ENCODE measurements at regions not wholly inside any gene's neighbourhood (a gene's known extent, or its start where the extent isn't known, plus 50 kb on each side); places are given as distances from the start of the nearest gene placed in this dataset.

GRCh38 chr5:39639618-39640089 is 214.9 kb upstream of the DAB2 start:
- no peaks in the 10 kb centered on the region for H4K20me1 ChIP-seq (ENCODE audit: insufficient read depth, low read length)
- H3K9me3 ChIP-seq (replicated peaks; ENCODE audit: insufficient read depth, low read length) = no peaks in the 10 kb centered on the region
- no peak overlapping the region for H3K27ac ChIP-seq (ENCODE audit: low read length)
- no peak overlapping the region for H2AFZ ChIP-seq (ENCODE audit: low read length)
- no peaks in the 10 kb centered on the region for H3K4me1 ChIP-seq (ENCODE audit: low read length)
- no peaks in the 10 kb centered on the region for H3K79me2 ChIP-seq (ENCODE audit: low read length)
- no peaks in the 10 kb centered on the region for H3K27me3 ChIP-seq (replicated peaks; ENCODE audit: insufficient read depth, low read length)
- no peaks in the 10 kb centered on the region for H3K36me3 ChIP-seq (replicated peaks; ENCODE audit: insufficient read depth, low read length)
- no peak overlapping the region for H3K4me3 ChIP-seq (ENCODE audit: low read length)
- TF ChIP-seq EZH2phosphoT487 (IDR thresholded peaks at IDR 0.05; ENCODE audit: low read length) = no peak
- no peak for TF ChIP-seq EZH2 (optimal IDR thresholded peaks at IDR 0.05; ENCODE audit: low read depth, low read length)
- no peak for TF ChIP-seq CTCF (IDR thresholded peaks at IDR 0.05; ENCODE audit: low read length)
- H3K4me2 ChIP-seq (ENCODE audit: low read depth, low read length) = no peak overlapping the region
- H3K9ac ChIP-seq (ENCODE audit: low read length) = no peak overlapping the region
- no peaks in the 10 kb centered on the region for H3F3A ChIP-seq (ENCODE audit: insufficient read depth, low read length)
- H3K9me2 ChIP-seq (replicated peaks; ENCODE audit: insufficient read depth, low read length) = no peaks in the 10 kb centered on the region
- DNase-seq = no peak

GRCh38 chr5:39638813-39639212 is 214.0 kb upstream of the DAB2 start:
- Histone ChIP-seq H3K4me1 (ENCODE audit: low read length) (no peaks in the 10 kb centered on the region), H3K9ac (ENCODE audit: low read length) (no peak overlapping the region), H2AFZ (ENCODE audit: low read length) (no peak overlapping the region), H3K27ac (ENCODE audit: low read length) (no peak overlapping the region), H3K27me3 (replicated peaks; ENCODE audit: insufficient read depth, low read length) (no peaks in the 10 kb centered on the region), H3K9me3 (replicated peaks; ENCODE audit: insufficient read depth, low read length) (no peaks in the 10 kb centered on the region), H3F3A (ENCODE audit: insufficient read depth, low read length) (no peaks in the 10 kb centered on the region), H3K79me2 (ENCODE audit: low read length) (no peaks in the 10 kb centered on the region), H3K9me2 (replicated peaks; ENCODE audit: insufficient read depth, low read length) (no peaks in the 10 kb centered on the region), H3K4me3 (ENCODE audit: low read length) (no peak overlapping the region), H3K4me2 (ENCODE audit: low read depth, low read length) (no peak overlapping the region), H4K20me1 (ENCODE audit: insufficient read depth, low read length) (no peaks in the 10 kb centered on the region), H3K36me3 (replicated peaks; ENCODE audit: insufficient read depth, low read length) (no peaks in the 10 kb centered on the region)
- TF ChIP-seq EZH2 (optimal IDR thresholded peaks at IDR 0.05; ENCODE audit: low read depth, low read length) (no peak), EZH2phosphoT487 (IDR thresholded peaks at IDR 0.05; ENCODE audit: low read length) (no peak), CTCF (IDR thresholded peaks at IDR 0.05; ENCODE audit: low read length) (no peak)
- no peak for DNase-seq

GRCh38 chr5:39633057-39633456 is 208.3 kb upstream of the DAB2 start:
- Histone ChIP-seq H3F3A (ENCODE audit: insufficient read depth, low read length) (no peaks in the 10 kb centered on the region), H3K4me3 (ENCODE audit: low read length) (no peak overlapping the region), H3K4me1 (ENCODE audit: low read length) (no peaks in the 10 kb centered on the region), H3K4me2 (ENCODE audit: low read depth, low read length) (no peak overlapping the region), H3K36me3 (replicated peaks; ENCODE audit: insufficient read depth, low read length) (no peaks in the 10 kb centered on the region), H3K27ac (ENCODE audit: low read length) (no peak overlapping the region), H3K9me2 (replicated peaks; ENCODE audit: insufficient read depth, low read length) (no peaks in the 10 kb centered on the region), H4K20me1 (ENCODE audit: insufficient read depth, low read length) (no peaks in the 10 kb centered on the region), H3K9ac (ENCODE audit: low read length) (no peak overlapping the region), H3K27me3 (replicated peaks; ENCODE audit: insufficient read depth, low read length) (no peaks in the 10 kb centered on the region), H3K79me2 (ENCODE audit: low read length) (no peaks in the 10 kb centered on the region), H3K9me3 (replicated peaks; ENCODE audit: insufficient read depth, low read length) (no peaks in the 10 kb centered on the region), H2AFZ (ENCODE audit: low read length) (no peak overlapping the region)
- no peak for DNase-seq
- TF ChIP-seq EZH2phosphoT487 (IDR thresholded peaks at IDR 0.05; ENCODE audit: low read length) = no peak
- no peak for TF ChIP-seq CTCF (IDR thresholded peaks at IDR 0.05; ENCODE audit: low read length)
- no peak for TF ChIP-seq EZH2 (optimal IDR thresholded peaks at IDR 0.05; ENCODE audit: low read depth, low read length)

Data from MM.1S (cell line).